Trophoblast cell (in vitro differentiated cells and primary cell): ENCODE measurements at regions not wholly inside any gene's neighbourhood (a gene's known extent, or its start where the extent isn't known, plus 50 kb on each side); places are given as distances from the start of the nearest gene placed in this dataset.

Experiments used
- DNase-seq, 2 donors: peaks; one replicate each; pipeline ENCODE4 v3.0.0-alpha.2; 2016
- H2AFZ ChIP-seq: 2 replicates; pipeline ENCODE4 v1.6.1; 2013; ENCODE audit warnings: low read length, moderate library complexity, mild to moderate bottlenecking; ENCODE audit not compliant: insufficient read depth, poor library complexity
- H2AK5ac ChIP-seq: 2 replicates; pipeline ENCODE4 v1.6.1; 2013; ENCODE audit warnings: mild to moderate bottlenecking, low read length
- H2BK120ac ChIP-seq: 2 replicates; pipeline ENCODE4 v1.6.1; 2013; ENCODE audit warnings: low read length, mild to moderate bottlenecking, moderate library complexity; ENCODE audit not compliant: insufficient read depth, poor library complexity
- H2BK12ac ChIP-seq: 2 replicates; pipeline ENCODE4 v1.6.1; 2013; ENCODE audit warnings: mild to moderate bottlenecking, low read length, moderate library complexity
- H2BK5ac ChIP-seq: 2 replicates; pipeline ENCODE4 v1.6.1; 2013; ENCODE audit warnings: low read length, low read depth, moderate library complexity, mild to moderate bottlenecking; ENCODE audit not compliant: poor library complexity
- H3K14ac ChIP-seq: 2 replicates; pipeline ENCODE4 v1.6.1; 2013; ENCODE audit warnings: mild to moderate bottlenecking, low read length
- H3K18ac ChIP-seq: 2 replicates; pipeline ENCODE4 v1.6.1; 2013; ENCODE audit warnings: mild to moderate bottlenecking, low read length
- H3K23ac ChIP-seq: 2 replicates; pipeline ENCODE4 v1.6.1; 2013; ENCODE audit warnings: low read length
- H3K27ac ChIP-seq: 2 replicates; pipeline ENCODE4 v1.5.1; 2013; ENCODE audit warnings: low read depth, mild to moderate bottlenecking, inconsistent platforms, low read length, moderate library complexity
- H3K27me3 ChIP-seq: 2 replicates; pipeline ENCODE4 v1.6.1; 2013; ENCODE audit warnings: inconsistent platforms, mild to moderate bottlenecking, low read length, moderate library complexity; ENCODE audit not compliant: insufficient read depth
- H3K36me3 ChIP-seq, 2 experiments: 1 replicate in 1 of 2; 2 replicates in 1 of 2; pipeline ENCODE4 v1.6.1; 2013; ENCODE audit warnings: low read length in 2 of 2, mild to moderate bottlenecking in 2 of 2, moderate library complexity in 1 of 2; ENCODE audit not compliant: insufficient read depth in 2 of 2, control insufficient read depth in 1 of 2
- H3K4ac ChIP-seq: 2 replicates; pipeline ENCODE4 v1.6.1; 2013; ENCODE audit warnings: low read depth, mild to moderate bottlenecking, low read length, moderate library complexity
- H3K4me1 ChIP-seq, 2 experiments: 1 replicate in 1 of 2; 2 replicates in 1 of 2; pipeline ENCODE4 v1.6.1; 2013; ENCODE audit warnings: low read length in 2 of 2, mild to moderate bottlenecking in 2 of 2, moderate library complexity in 1 of 2; ENCODE audit not compliant: insufficient read depth in 2 of 2, control insufficient read depth in 1 of 2
- H3K4me2 ChIP-seq: 2 replicates; pipeline ENCODE4 v1.6.1; 2013; ENCODE audit warnings: inconsistent platforms, mild to moderate bottlenecking, low read length, moderate library complexity
- H3K4me3 ChIP-seq: 2 replicates; pipeline ENCODE4 v1.5.1; 2013; ENCODE audit warnings: mild to moderate bottlenecking, low read depth, low read length, inconsistent platforms
- H3K79me1 ChIP-seq: one replicate; pipeline ENCODE4 v1.6.1; 2013; ENCODE audit warnings: low read length
- H3K79me2 ChIP-seq: 2 replicates; pipeline ENCODE4 v1.6.1; 2013; ENCODE audit warnings: low read length, mild to moderate bottlenecking; ENCODE audit not compliant: control insufficient read depth, insufficient read depth, poor library complexity
- H3K9ac ChIP-seq: 2 replicates; pipeline ENCODE4 v1.6.1; 2013; ENCODE audit warnings: mild to moderate bottlenecking, low read length
- H3K9me3 ChIP-seq: 2 replicates; pipeline ENCODE4 v1.6.1; 2013; ENCODE audit warnings: low read depth, mild to moderate bottlenecking, control low read depth, inconsistent platforms, low read length; ENCODE audit not compliant: insufficient read depth
- H4K12ac ChIP-seq: 2 replicates; pipeline ENCODE4 v1.6.1; 2013; ENCODE audit warnings: low read depth, mild to moderate bottlenecking, low read length, moderate library complexity
- H4K8ac ChIP-seq: 2 replicates; pipeline ENCODE4 v1.6.1; 2013; ENCODE audit warnings: low read depth, mild to moderate bottlenecking, low read length, moderate library complexity
- H4K91ac ChIP-seq: one replicate; pipeline ENCODE4 v1.6.1; 2013; ENCODE audit warnings: low read depth, mild to moderate bottlenecking, low read length, moderate library complexity
- WGBS: extraction: QIAGEN DNeasy Blood & Tissue Kit; methylation state at CpG from one replicate; pipeline ENCODE4 v1.1.7; 2013; ENCODE audit warnings: missing lambda C conversion rate; ENCODE audit not compliant: insufficient read length, insufficient coverage; ENCODE audit errors: extremely low coverage; 5-methylcytosine and 5-hydroxymethylcytosine counted together

DNA sequence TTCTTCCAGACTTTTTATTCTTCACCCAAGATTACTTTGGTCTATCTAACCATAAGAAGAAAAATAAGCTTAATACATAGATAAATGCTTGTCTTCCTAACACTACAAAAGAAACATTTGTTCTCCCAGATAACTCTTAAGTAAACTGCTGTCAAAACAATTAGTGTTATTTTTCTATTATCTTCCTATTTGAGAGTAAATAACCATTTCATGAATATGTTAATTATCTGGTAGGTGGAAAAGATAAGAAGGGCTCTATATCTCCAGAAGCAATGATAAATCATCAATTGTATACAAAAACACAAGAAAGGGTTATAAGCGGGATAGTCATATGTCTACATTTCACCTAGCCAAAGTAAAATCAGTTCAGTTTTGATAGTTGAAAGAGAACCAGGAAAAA is 180.4 kb downstream of the ZIC3 start:
- Histone ChIP-seq H3K4me1 (peaks cover 0 to 4% of the 10 kb centered on the region in 2 experiments), H3K27me3 (no peaks in the 10 kb centered on the region)

GRCh38 chrX:137747244-137748043 is 181.5 kb downstream of the ZIC3 start:
- Histone ChIP-seq H3K4me2 (no peak overlapping the region), H3K27ac (no peak overlapping the region), H4K12ac (no peak overlapping the region), H3K23ac (no peak overlapping the region), H2BK120ac (no peak overlapping the region), H2BK5ac (no peak overlapping the region), H3K9ac (no peak overlapping the region), H2BK12ac (no peak overlapping the region), H3K4me3 (no peak overlapping the region), H3K4me1 (peaks cover 0 to 4% of the 10 kb centered on the region in 2 experiments), H3K79me1 (no peaks in the 10 kb centered on the region), H3K9me3 (no peaks in the 10 kb centered on the region), H3K18ac (no peak overlapping the region), H3K36me3 (no peaks in the 10 kb centered on the region), H2AK5ac (no peak overlapping the region), H4K8ac (no peak overlapping the region), H3K79me2 (no peaks in the 10 kb centered on the region), H3K27me3 (no peaks in the 10 kb centered on the region), H4K91ac (no peak overlapping the region), H3K14ac (no peak overlapping the region), H3K4ac (no peak overlapping the region), H2AFZ (no peak overlapping the region)
- no CpG with 5 or more reads among the region's 14 CpGs for WGBS
- DNase-seq = no peak

More for the DNA sequence above, 180.4 kb downstream of the ZIC3 start:
- Histone ChIP-seq H3K23ac (no peak overlapping the region), H2BK120ac (no peak overlapping the region), H2BK5ac (no peak overlapping the region), H3K18ac (no peak overlapping the region), H3K4ac (no peak overlapping the region), H4K8ac (no peak overlapping the region), H2AFZ (no peak overlapping the region), H4K12ac (no peak overlapping the region), H3K27ac (no peak overlapping the region), H2BK12ac (no peak overlapping the region), H3K79me2 (no peaks in the 10 kb centered on the region), H3K9ac (no peak overlapping the region), H3K4me2 (no peak overlapping the region), H3K4me3 (no peak overlapping the region), H4K91ac (no peak overlapping the region), H2AK5ac (no peak overlapping the region), H3K9me3 (no peaks in the 10 kb centered on the region), H3K79me1 (no peaks in the 10 kb centered on the region), H3K14ac (no peak overlapping the region), H3K36me3 (no peaks in the 10 kb centered on the region)
- no peak for DNase-seq
- WGBS = no CpG with 5 or more reads among the region's 1 CpG

DNA sequence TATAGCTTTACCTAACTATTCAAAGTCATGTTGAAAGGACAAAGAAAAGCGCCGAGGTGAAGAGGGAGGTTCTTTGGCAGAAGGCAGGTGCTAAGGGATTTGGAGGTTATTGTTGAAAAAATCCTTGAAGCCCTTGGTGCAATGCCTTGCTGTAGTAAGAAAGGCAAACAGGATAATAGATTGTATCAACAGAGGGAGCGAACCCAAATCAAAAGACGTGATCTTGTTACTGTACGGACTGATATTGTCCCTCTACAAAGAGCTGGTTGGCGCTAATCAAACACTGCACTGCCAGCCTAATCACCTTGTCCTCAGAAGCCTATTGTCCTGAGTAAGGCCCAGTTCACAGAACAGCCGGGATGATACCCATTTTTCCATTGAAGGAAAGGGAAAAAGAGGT is 182.9 kb downstream of the ZIC3 start:
- DNase-seq = no peak
- Histone ChIP-seq H3K4me2 (no peak overlapping the region), H3K79me1 (no peaks in the 10 kb centered on the region), H4K91ac (no peak overlapping the region), H2AK5ac (no peak overlapping the region), H3K9me3 (no peaks in the 10 kb centered on the region), H4K12ac (no peak overlapping the region), H3K27me3 (no peaks in the 10 kb centered on the region), H3K36me3 (no peaks in the 10 kb centered on the region), H2BK12ac (no peak overlapping the region), H3K18ac (no peak overlapping the region), H3K4ac (no peak overlapping the region), H3K14ac (no peak overlapping the region), H2AFZ (no peak overlapping the region), H3K79me2 (no peaks in the 10 kb centered on the region), H3K4me3 (no peak overlapping the region), H3K23ac (no peak overlapping the region), H4K8ac (no peak overlapping the region), H3K4me1 (no peaks in the 10 kb centered on the region), H3K27ac (no peak overlapping the region), H2BK120ac (no peak overlapping the region), H3K9ac (no peak overlapping the region), H2BK5ac (no peak overlapping the region)
- WGBS = no CpG with 5 or more reads among the region's 7 CpGs

DNA sequence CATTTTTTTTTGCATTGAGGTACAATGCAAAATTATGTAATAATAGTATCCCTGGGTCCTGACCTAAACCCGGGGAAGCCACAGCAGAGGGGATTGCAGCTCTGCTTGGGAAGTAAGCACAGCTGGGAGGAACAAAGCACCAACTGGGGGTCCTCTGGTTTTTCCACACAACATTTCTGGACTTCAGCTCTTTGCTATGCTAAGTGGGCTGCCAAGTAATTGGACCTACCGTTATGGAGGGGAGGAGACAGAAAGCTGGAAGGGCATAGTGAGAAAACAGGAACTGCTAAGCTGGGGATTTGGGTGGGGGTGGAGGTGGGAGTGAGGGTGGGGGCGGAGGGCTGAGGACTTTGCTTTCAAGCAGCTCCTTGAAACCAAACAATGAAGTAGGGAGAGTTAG is 183.3 kb downstream of the ZIC3 start:
- H2BK120ac ChIP-seq = no peak overlapping the region
- H3K36me3 ChIP-seq = no peaks in the 10 kb centered on the region
- H3K4me2 ChIP-seq = no peak overlapping the region
- H3K4me3 ChIP-seq = no peak overlapping the region
- no peaks in the 10 kb centered on the region for H3K79me2 ChIP-seq
- no peak overlapping the region for H2AK5ac ChIP-seq
- H2AFZ ChIP-seq = no peak overlapping the region
- H4K12ac ChIP-seq = no peak overlapping the region
- no peak overlapping the region for H3K18ac ChIP-seq
- no peak overlapping the region for H3K4ac ChIP-seq
- no peak overlapping the region for H3K9ac ChIP-seq
- no CpG with 5 or more reads among the region's 3 CpGs for WGBS
- no peak overlapping the region for H4K8ac ChIP-seq
- no peaks in the 10 kb centered on the region for H3K4me1 ChIP-seq
- no peak for DNase-seq
- H2BK12ac ChIP-seq = no peak overlapping the region
- no peak overlapping the region for H3K23ac ChIP-seq
- no peak overlapping the region for H2BK5ac ChIP-seq
- H3K27me3 ChIP-seq = no peaks in the 10 kb centered on the region
- no peak overlapping the region for H3K27ac ChIP-seq
- H3K14ac ChIP-seq = no peak overlapping the region
- no peak overlapping the region for H4K91ac ChIP-seq
- no peaks in the 10 kb centered on the region for H3K79me1 ChIP-seq
- no peaks in the 10 kb centered on the region for H3K9me3 ChIP-seq
